Trophoblast cell (in vitro differentiated cells and primary cell): ENCODE measurements at regions not wholly inside any gene's neighbourhood (a gene's known extent, or its start where the extent isn't known, plus 50 kb on each side); places are given as distances from the start of the nearest gene placed in this dataset.

ENCODE experiments used
- DNase-seq, 2 donors: peaks; one replicate each; pipeline ENCODE4 v3.0.0-alpha.2; 2016
- H2AFZ ChIP-seq: 2 replicates; pipeline ENCODE4 v1.6.1; 2013; ENCODE audit warnings: low read length, moderate library complexity, mild to moderate bottlenecking; ENCODE audit not compliant: insufficient read depth, poor library complexity
- H2AK5ac ChIP-seq: 2 replicates; pipeline ENCODE4 v1.6.1; 2013; ENCODE audit warnings: mild to moderate bottlenecking, low read length
- H2BK120ac ChIP-seq: 2 replicates; pipeline ENCODE4 v1.6.1; 2013; ENCODE audit warnings: low read length, mild to moderate bottlenecking, moderate library complexity; ENCODE audit not compliant: insufficient read depth, poor library complexity
- H2BK12ac ChIP-seq: 2 replicates; pipeline ENCODE4 v1.6.1; 2013; ENCODE audit warnings: mild to moderate bottlenecking, low read length, moderate library complexity
- H2BK5ac ChIP-seq: 2 replicates; pipeline ENCODE4 v1.6.1; 2013; ENCODE audit warnings: low read length, low read depth, moderate library complexity, mild to moderate bottlenecking; ENCODE audit not compliant: poor library complexity
- H3K14ac ChIP-seq: 2 replicates; pipeline ENCODE4 v1.6.1; 2013; ENCODE audit warnings: mild to moderate bottlenecking, low read length
- H3K18ac ChIP-seq: 2 replicates; pipeline ENCODE4 v1.6.1; 2013; ENCODE audit warnings: mild to moderate bottlenecking, low read length
- H3K23ac ChIP-seq: 2 replicates; pipeline ENCODE4 v1.6.1; 2013; ENCODE audit warnings: low read length
- H3K27ac ChIP-seq: 2 replicates; pipeline ENCODE4 v1.5.1; 2013; ENCODE audit warnings: low read depth, mild to moderate bottlenecking, inconsistent platforms, low read length, moderate library complexity
- H3K27me3 ChIP-seq: 2 replicates; pipeline ENCODE4 v1.6.1; 2013; ENCODE audit warnings: inconsistent platforms, mild to moderate bottlenecking, low read length, moderate library complexity; ENCODE audit not compliant: insufficient read depth
- H3K36me3 ChIP-seq, 2 experiments: 1 replicate in 1 of 2; 2 replicates in 1 of 2; pipeline ENCODE4 v1.6.1; 2013; ENCODE audit warnings: low read length in 2 of 2, mild to moderate bottlenecking in 2 of 2, moderate library complexity in 1 of 2; ENCODE audit not compliant: insufficient read depth in 2 of 2, control insufficient read depth in 1 of 2
- H3K4ac ChIP-seq: 2 replicates; pipeline ENCODE4 v1.6.1; 2013; ENCODE audit warnings: low read depth, mild to moderate bottlenecking, low read length, moderate library complexity
- H3K4me1 ChIP-seq, 2 experiments: 1 replicate in 1 of 2; 2 replicates in 1 of 2; pipeline ENCODE4 v1.6.1; 2013; ENCODE audit warnings: low read length in 2 of 2, mild to moderate bottlenecking in 2 of 2, moderate library complexity in 1 of 2; ENCODE audit not compliant: insufficient read depth in 2 of 2, control insufficient read depth in 1 of 2
- H3K4me2 ChIP-seq: 2 replicates; pipeline ENCODE4 v1.6.1; 2013; ENCODE audit warnings: inconsistent platforms, mild to moderate bottlenecking, low read length, moderate library complexity
- H3K4me3 ChIP-seq: 2 replicates; pipeline ENCODE4 v1.5.1; 2013; ENCODE audit warnings: mild to moderate bottlenecking, low read depth, low read length, inconsistent platforms
- H3K79me1 ChIP-seq: one replicate; pipeline ENCODE4 v1.6.1; 2013; ENCODE audit warnings: low read length
- H3K79me2 ChIP-seq: 2 replicates; pipeline ENCODE4 v1.6.1; 2013; ENCODE audit warnings: low read length, mild to moderate bottlenecking; ENCODE audit not compliant: control insufficient read depth, insufficient read depth, poor library complexity
- H3K9ac ChIP-seq: 2 replicates; pipeline ENCODE4 v1.6.1; 2013; ENCODE audit warnings: mild to moderate bottlenecking, low read length
- H3K9me3 ChIP-seq: 2 replicates; pipeline ENCODE4 v1.6.1; 2013; ENCODE audit warnings: low read depth, mild to moderate bottlenecking, control low read depth, inconsistent platforms, low read length; ENCODE audit not compliant: insufficient read depth
- H4K12ac ChIP-seq: 2 replicates; pipeline ENCODE4 v1.6.1; 2013; ENCODE audit warnings: low read depth, mild to moderate bottlenecking, low read length, moderate library complexity
- H4K8ac ChIP-seq: 2 replicates; pipeline ENCODE4 v1.6.1; 2013; ENCODE audit warnings: low read depth, mild to moderate bottlenecking, low read length, moderate library complexity
- H4K91ac ChIP-seq: one replicate; pipeline ENCODE4 v1.6.1; 2013; ENCODE audit warnings: low read depth, mild to moderate bottlenecking, low read length, moderate library complexity
- WGBS: extraction: QIAGEN DNeasy Blood & Tissue Kit; methylation state at CpG from one replicate; pipeline ENCODE4 v1.1.7; 2013; ENCODE audit warnings: missing lambda C conversion rate; ENCODE audit not compliant: insufficient read length, insufficient coverage; ENCODE audit errors: extremely low coverage; 5-methylcytosine and 5-hydroxymethylcytosine counted together

DNA sequence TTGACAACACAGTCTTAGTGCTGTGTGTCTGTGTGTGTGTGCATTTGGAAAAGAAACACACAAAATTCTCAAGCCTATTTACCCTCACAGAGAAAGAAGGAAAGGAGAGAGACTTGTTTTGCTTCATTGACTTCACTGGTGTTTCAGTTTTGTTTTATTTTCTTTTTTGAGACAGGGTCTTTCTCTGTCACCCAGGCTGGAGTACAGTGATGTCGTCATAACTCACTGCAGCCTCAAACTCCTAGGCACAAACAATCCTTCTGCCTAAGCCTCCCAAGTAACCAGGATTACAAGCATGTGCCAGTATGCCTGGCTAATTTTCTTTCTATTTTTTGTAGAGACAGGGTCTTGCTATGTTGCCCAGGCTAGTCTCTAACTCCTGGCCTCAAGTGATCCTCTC is 636.9 kb downstream of the TAFA4 start:
- Histone ChIP-seq H3K27me3 (no peaks in the 10 kb centered on the region), H3K79me2 (no peaks in the 10 kb centered on the region), H2AFZ (no peak overlapping the region), H4K91ac (no peak overlapping the region), H3K27ac (no peak overlapping the region), H2BK120ac (no peak overlapping the region), H3K79me1 (no peaks in the 10 kb centered on the region), H3K4me1 (no peaks in the 10 kb centered on the region), H3K14ac (no peak overlapping the region), H4K12ac (no peak overlapping the region), H4K8ac (no peak overlapping the region), H3K36me3 (no peaks in the 10 kb centered on the region), H3K4me3 (no peak overlapping the region), H2BK12ac (no peak overlapping the region), H3K4ac (no peak overlapping the region), H2BK5ac (no peak overlapping the region), H3K18ac (no peak overlapping the region), H2AK5ac (no peak overlapping the region), H3K4me2 (no peak overlapping the region), H3K9me3 (no peaks in the 10 kb centered on the region), H3K23ac (no peak overlapping the region), H3K9ac (no peak overlapping the region)
- no peak for DNase-seq
- WGBS = no CpG with 5 or more reads among the region's 1 CpG

- H2BK12ac ChIP-seq = no peak overlapping the region
- no peak overlapping the region for H4K91ac ChIP-seq
- H3K79me1 ChIP-seq = no peaks in the 10 kb centered on the region
- DNase-seq = no peak
- no peak overlapping the region for H2AFZ ChIP-seq
- no peak overlapping the region for H3K27ac ChIP-seq
- no peaks in the 10 kb centered on the region for H3K9me3 ChIP-seq
- H2AK5ac ChIP-seq = no peak overlapping the region
- H4K12ac ChIP-seq = no peak overlapping the region
- H4K8ac ChIP-seq = no peak overlapping the region
- no peaks in the 10 kb centered on the region for H3K36me3 ChIP-seq
- no peak overlapping the region for H3K18ac ChIP-seq
- H3K4me3 ChIP-seq = no peak overlapping the region
- H3K27me3 ChIP-seq = no peaks in the 10 kb centered on the region
- H2BK5ac ChIP-seq = no peak overlapping the region
- no peak overlapping the region for H2BK120ac ChIP-seq
- H3K79me2 ChIP-seq = no peaks in the 10 kb centered on the region
- H3K9ac ChIP-seq = no peak overlapping the region
- H3K4me2 ChIP-seq = no peak overlapping the region
- no peak overlapping the region for H3K4ac ChIP-seq
- H3K4me1 ChIP-seq = no peaks in the 10 kb centered on the region
- H3K23ac ChIP-seq = no peak overlapping the region
- H3K14ac ChIP-seq = no peak overlapping the region
These were observed 635.9 kb upstream of the SUCLG2 start for GRCh38 chr3:68290333-68290732.

DNA sequence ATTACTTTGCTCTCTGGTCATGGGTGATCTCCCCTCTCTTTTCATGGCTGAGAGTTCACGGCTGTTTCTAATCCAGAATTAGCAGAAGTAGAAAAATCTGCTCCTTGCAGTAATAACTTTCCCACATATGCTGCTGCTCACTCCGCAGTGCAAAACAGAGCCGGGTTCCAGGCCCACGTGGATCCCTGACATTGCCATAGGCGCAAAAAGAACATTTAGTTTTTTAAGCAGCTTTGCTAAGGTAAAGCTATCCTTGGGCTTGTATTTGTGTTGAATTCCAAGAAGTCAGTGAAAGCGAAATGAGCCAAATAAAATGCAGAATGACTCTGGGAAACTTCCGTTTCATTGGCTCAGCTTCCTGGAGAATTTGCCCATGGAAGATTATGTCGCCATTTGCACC is 633.7 kb upstream of the SUCLG2 start:
- no peak overlapping the region for H4K91ac ChIP-seq
- no peak overlapping the region for H3K4me3 ChIP-seq
- no peaks in the 10 kb centered on the region for H3K4me1 ChIP-seq
- H3K9me3 ChIP-seq = no peaks in the 10 kb centered on the region
- H2BK5ac ChIP-seq = no peak overlapping the region
- no peak overlapping the region for H3K23ac ChIP-seq
- H2AK5ac ChIP-seq = no peak overlapping the region
- H2BK120ac ChIP-seq = no peak overlapping the region
- no peak overlapping the region for H4K8ac ChIP-seq
- H4K12ac ChIP-seq = no peak overlapping the region
- H3K79me1 ChIP-seq = no peaks in the 10 kb centered on the region
- no peak overlapping the region for H3K9ac ChIP-seq
- H3K4me2 ChIP-seq = no peak overlapping the region
- H3K4ac ChIP-seq = no peak overlapping the region
- WGBS = no CpG with 5 or more reads among the region's 8 CpGs
- no peak for DNase-seq
- H3K14ac ChIP-seq = no peak overlapping the region
- H2BK12ac ChIP-seq = no peak overlapping the region
- H3K27ac ChIP-seq = no peak overlapping the region
- no peaks in the 10 kb centered on the region for H3K36me3 ChIP-seq
- H3K27me3 ChIP-seq = no peaks in the 10 kb centered on the region
- no peak overlapping the region for H3K18ac ChIP-seq
- H2AFZ ChIP-seq = no peak overlapping the region
- H3K79me2 ChIP-seq = no peaks in the 10 kb centered on the region

- Histone ChIP-seq H3K23ac (no peak overlapping the region), H2AFZ (no peak overlapping the region), H3K4me1 (no peaks in the 10 kb centered on the region), H4K8ac (no peak overlapping the region), H4K12ac (no peak overlapping the region), H2AK5ac (no peak overlapping the region), H3K79me1 (no peaks in the 10 kb centered on the region), H3K27me3 (no peaks in the 10 kb centered on the region), H3K4me3 (no peak overlapping the region), H3K18ac (no peak overlapping the region), H2BK12ac (no peak overlapping the region), H2BK5ac (no peak overlapping the region), H3K9me3 (no peaks in the 10 kb centered on the region), H3K4ac (no peak overlapping the region), H3K9ac (no peak overlapping the region), H3K14ac (no peak overlapping the region), H3K36me3 (no peaks in the 10 kb centered on the region), H3K4me2 (no peak overlapping the region), H4K91ac (no peak overlapping the region), H3K27ac (no peak overlapping the region), H3K79me2 (no peaks in the 10 kb centered on the region), H2BK120ac (no peak overlapping the region)
- DNase-seq = no peak
- no CpG with 5 or more reads among the region's 8 CpGs for WGBS
These were observed 632.7 kb upstream of the SUCLG2 start for GRCh38 chr3:68287101-68287500.

DNA sequence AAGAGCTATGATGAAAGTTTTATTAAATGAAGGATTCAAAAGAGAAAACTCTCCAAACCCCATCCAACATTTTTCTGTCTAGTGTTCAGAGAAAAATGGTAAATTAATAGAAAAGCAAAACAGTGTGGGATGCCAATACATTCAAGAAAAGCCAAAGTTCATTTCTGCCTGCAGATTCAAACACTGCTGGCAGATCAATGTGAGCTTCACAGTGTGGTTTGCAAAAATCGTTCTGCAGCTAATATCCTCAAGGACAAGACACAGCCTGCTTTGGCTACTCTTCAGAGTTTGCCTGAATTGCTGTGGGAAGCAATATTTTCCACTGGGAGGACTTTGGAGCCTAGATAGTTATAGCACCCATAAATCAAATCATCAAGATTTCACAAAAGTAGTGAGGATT is 619.9 kb upstream of the SUCLG2 start:
- no peak overlapping the region for H2BK120ac ChIP-seq
- no peak overlapping the region for H3K18ac ChIP-seq
- H4K91ac ChIP-seq = no peak overlapping the region
- no peak overlapping the region for H3K23ac ChIP-seq
- no peaks in the 10 kb centered on the region for H3K79me2 ChIP-seq
- no peaks in the 10 kb centered on the region for H3K27me3 ChIP-seq
- H3K9ac ChIP-seq = no peak overlapping the region
- no peak overlapping the region for H3K4ac ChIP-seq
- H2BK12ac ChIP-seq = no peak overlapping the region
- H3K36me3 ChIP-seq = no peaks in the 10 kb centered on the region
- DNase-seq = no peak
- WGBS = no CpG with 5 or more reads among the region's 1 CpG
- H3K14ac ChIP-seq = no peak overlapping the region
- H3K9me3 ChIP-seq = no peaks in the 10 kb centered on the region
- H3K4me3 ChIP-seq = no peak overlapping the region
- H2BK5ac ChIP-seq = no peak overlapping the region
- H3K4me2 ChIP-seq = no peak overlapping the region
- no peak overlapping the region for H4K12ac ChIP-seq
- H3K27ac ChIP-seq = no peak overlapping the region
- no peak overlapping the region for H2AFZ ChIP-seq
- no peak overlapping the region for H2AK5ac ChIP-seq
- H3K4me1 ChIP-seq = no peaks in the 10 kb centered on the region
- H4K8ac ChIP-seq = no peak overlapping the region
- H3K79me1 ChIP-seq = no peaks in the 10 kb centered on the region
